Calu3 (cell line): ENCODE measurements at regions not wholly inside any gene's neighbourhood (a gene's known extent, or its start where the extent isn't known, plus 50 kb on each side); places are given as distances from the start of the nearest gene placed in this dataset.

Source experiments
- BruUV-seq: library from RNA; stranded (reverse); fragments of 400-500 nt; replicated peaks from 2 replicates; lab custom pipeline; 2021; lab: Mats Ljungman, UMichigan
- CTCF ChIA-PET: fragments of 300-600 bp; sonication (Branson Sonifier 250); formaldehyde crosslinking; loops from one replicate; lab custom pipeline; 2022; ENCODE audit warnings: antibody characterized with exemption; lab: Charles Lee
- DNase-seq: peaks from one replicate; pipeline ENCODE4 v3.0.0; 2022
- H3K27ac Mint-ChIP-seq: one replicate; pipeline ENCODE4 v1.8.0; 2022; ENCODE audit warnings: mixed read lengths; ENCODE audit not compliant: unreplicated experiment
- H3K27me3 Mint-ChIP-seq: one replicate; pipeline ENCODE4 v1.8.0; 2022; ENCODE audit warnings: mixed read lengths; ENCODE audit not compliant: unreplicated experiment
- H3K36me3 Mint-ChIP-seq: one replicate; pipeline ENCODE4 v1.8.0; 2022; ENCODE audit warnings: mild to moderate bottlenecking, moderate library complexity, mixed read lengths; ENCODE audit not compliant: insufficient read depth, unreplicated experiment
- H3K4me1 Mint-ChIP-seq: one replicate; pipeline ENCODE4 v1.8.0; 2022; ENCODE audit warnings: mild to moderate bottlenecking, low read depth, mixed read lengths; ENCODE audit not compliant: unreplicated experiment
- H3K4me3 Mint-ChIP-seq: one replicate; pipeline ENCODE4 v1.8.0; 2022; ENCODE audit warnings: mild to moderate bottlenecking, low read depth, moderate library complexity, mixed read lengths; ENCODE audit not compliant: unreplicated experiment
- H3K9me3 Mint-ChIP-seq: one replicate; pipeline ENCODE4 v1.8.0; 2022; ENCODE audit warnings: low read depth, mixed read lengths; ENCODE audit not compliant: unreplicated experiment
- CTCF ChIP-seq: fragments of 200-600 bp; IDR thresholded peaks from one replicate; pipeline ENCODE4 v1.8.0; 2022; ENCODE audit warnings: antibody characterized with exemption; ENCODE audit not compliant: unreplicated experiment
- intact Hi-C: fragments of 100-400 bp; cut with micrococcal nuclease; formaldehyde crosslinking; loops from one replicate; pipeline ENCODE4 v1.10.0; 2022; ENCODE audit not compliant: unreplicated experiment

DNA sequence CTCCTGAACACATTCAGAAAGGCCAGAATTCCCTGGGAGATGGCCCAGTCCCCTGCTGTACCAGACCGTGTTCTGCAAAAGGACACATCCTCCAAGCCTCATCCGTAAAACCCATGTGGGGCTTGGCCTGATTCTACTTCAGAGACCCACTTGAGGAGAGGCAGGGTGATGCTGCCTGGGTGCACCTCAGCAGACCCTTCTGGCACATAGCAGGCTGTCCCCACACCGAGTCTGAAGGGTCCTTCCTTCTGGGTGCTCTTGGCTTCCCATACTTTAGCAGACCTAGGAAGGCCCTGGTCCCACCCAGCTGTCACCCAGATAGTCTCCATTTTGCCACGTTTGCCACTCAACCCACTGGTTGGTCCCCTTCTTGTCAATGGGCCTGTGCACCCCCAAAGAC lies 270.1 kb upstream of the AGTR2 start:
- TF ChIP-seq CTCF: no peak
- intact Hi-C loops: no loop called here
- no peaks in the 10 kb centered on the region for H3K4me1 Mint-ChIP-seq

DNA sequence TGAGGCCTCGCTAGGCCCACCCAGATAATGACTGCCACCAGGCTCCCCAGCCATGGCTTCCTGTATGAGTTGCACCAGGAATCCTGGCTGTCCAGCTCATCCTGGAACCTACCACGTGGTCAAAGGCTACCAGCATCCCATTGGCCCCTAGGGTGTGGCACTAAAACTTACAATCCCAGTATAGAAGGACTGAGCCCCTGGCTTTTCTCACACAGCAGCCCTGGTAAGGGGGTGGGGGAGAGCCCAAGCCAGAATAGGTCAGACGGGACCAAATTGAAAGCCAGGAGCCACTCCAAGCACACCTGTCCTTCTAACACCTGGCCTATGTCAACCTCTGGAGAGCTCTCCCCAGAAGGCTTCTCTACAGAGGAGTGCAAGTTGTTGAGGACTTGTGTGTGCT lies 269.3 kb upstream of the AGTR2 start:
- peaks cover 7% of the 10 kb centered on the region for H3K36me3 Mint-ChIP-seq
- H3K27ac Mint-ChIP-seq: no peak overlapping the region
- TF ChIP-seq CTCF: no peak
- H3K27me3 Mint-ChIP-seq: no peaks in the 10 kb centered on the region
- H3K9me3 Mint-ChIP-seq: peaks cover 12% of the 10 kb centered on the region
- H3K4me3 Mint-ChIP-seq: no peak overlapping the region
- BruUV-seq: no TSS peak
- H3K4me1 Mint-ChIP-seq: no peaks in the 10 kb centered on the region
- no peak for DNase-seq
- intact Hi-C loops: no loop called here
- CTCF ChIA-PET: no interaction called here

More for the DNA sequence above, 270.1 kb upstream of the AGTR2 start:
- H3K36me3 Mint-ChIP-seq: peaks cover 7% of the 10 kb centered on the region
- H3K4me3 Mint-ChIP-seq: no peak overlapping the region
- H3K9me3 Mint-ChIP-seq: peaks cover 12% of the 10 kb centered on the region
- H3K27ac Mint-ChIP-seq: no peak overlapping the region
- no TSS peak for BruUV-seq
- H3K27me3 Mint-ChIP-seq: no peaks in the 10 kb centered on the region
- CTCF ChIA-PET: no interaction called here
- no peak for DNase-seq

- DNase-seq: no peak
- BruUV-seq: no TSS peak
- intact Hi-C loops: no loop called here
- Mint-ChIP-seq H3K9me3 (peaks cover 9% of the 10 kb centered on the region), H3K27me3 (no peaks in the 10 kb centered on the region), H3K4me3 (no peak overlapping the region), H3K4me1 (no peaks in the 10 kb centered on the region), H3K27ac (no peak overlapping the region), H3K36me3 (peaks cover 7% of the 10 kb centered on the region)
- CTCF ChIA-PET: no interaction called here
- TF ChIP-seq CTCF: no peak
Measured at GRCh38 chrX:115902995-115903394, 267.5 kb upstream of the AGTR2 start.

DNA sequence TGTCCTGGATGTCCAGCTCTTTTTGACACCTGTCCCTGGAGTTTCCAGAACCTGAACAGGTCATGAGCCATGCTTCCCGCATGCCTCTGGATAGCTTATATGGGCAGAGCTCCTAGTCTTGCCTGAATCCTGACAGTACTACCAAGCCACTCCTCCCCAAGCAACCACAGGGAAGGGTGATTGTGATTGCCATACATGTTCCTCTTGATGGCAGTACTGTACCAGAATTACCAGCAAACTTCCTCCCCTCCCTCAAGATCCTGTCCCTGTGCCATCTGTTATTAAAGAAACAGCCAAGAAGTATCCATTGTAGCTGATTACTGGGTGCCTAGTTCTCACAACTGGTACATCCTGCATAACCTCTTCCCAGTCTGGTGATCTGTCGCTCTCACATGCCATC lies 264.3 kb upstream of the AGTR2 start:
- Mint-ChIP-seq H3K9me3 (peaks cover 16% of the 10 kb centered on the region), H3K36me3 (peaks cover 7% of the 10 kb centered on the region)

More for the DNA sequence above, 264.3 kb upstream of the AGTR2 start:
- no peak for DNase-seq
- no TSS peak for BruUV-seq
- CTCF ChIA-PET: no interaction called here
- intact Hi-C loops: no loop called here
- no peak for TF ChIP-seq CTCF
- H3K4me3 Mint-ChIP-seq: no peak overlapping the region
- H3K27me3 Mint-ChIP-seq: no peaks in the 10 kb centered on the region
- H3K4me1 Mint-ChIP-seq: no peaks in the 10 kb centered on the region
- H3K27ac Mint-ChIP-seq: no peak overlapping the region
